ENCODE measurements at regions not wholly inside any gene's neighbourhood (a gene's known extent, or its start where the extent isn't known, plus 50 kb on each side); places are given as distances from the start of the nearest gene placed in this dataset.
"Not testable (repeated sequence)": the region's sequence is repeated elsewhere in the genome, so short reads cannot be mapped to it uniquely, and the experiment has no call there.

DNA sequence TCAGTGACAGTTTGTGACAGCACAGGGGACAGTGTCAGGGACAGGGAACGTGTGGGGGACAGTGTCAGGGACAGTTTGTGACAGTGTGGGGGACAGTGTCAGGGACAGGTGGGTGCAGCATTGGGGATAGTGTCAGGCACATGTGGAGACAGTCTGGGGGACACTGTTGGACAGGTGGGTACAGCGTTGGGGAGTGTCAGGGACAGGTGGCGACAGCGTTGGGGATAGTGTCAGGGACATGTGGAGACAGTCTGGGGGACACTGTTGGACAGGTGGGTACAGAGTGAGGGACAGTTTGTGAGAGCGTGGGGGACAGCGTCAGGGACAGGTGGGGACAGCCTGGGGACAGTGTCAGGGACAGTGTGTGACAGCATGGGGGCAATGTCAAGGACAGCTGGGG lies 140.0 kb downstream of the TMEM121 start:
- TF ChIP-seq, protein P1, sequence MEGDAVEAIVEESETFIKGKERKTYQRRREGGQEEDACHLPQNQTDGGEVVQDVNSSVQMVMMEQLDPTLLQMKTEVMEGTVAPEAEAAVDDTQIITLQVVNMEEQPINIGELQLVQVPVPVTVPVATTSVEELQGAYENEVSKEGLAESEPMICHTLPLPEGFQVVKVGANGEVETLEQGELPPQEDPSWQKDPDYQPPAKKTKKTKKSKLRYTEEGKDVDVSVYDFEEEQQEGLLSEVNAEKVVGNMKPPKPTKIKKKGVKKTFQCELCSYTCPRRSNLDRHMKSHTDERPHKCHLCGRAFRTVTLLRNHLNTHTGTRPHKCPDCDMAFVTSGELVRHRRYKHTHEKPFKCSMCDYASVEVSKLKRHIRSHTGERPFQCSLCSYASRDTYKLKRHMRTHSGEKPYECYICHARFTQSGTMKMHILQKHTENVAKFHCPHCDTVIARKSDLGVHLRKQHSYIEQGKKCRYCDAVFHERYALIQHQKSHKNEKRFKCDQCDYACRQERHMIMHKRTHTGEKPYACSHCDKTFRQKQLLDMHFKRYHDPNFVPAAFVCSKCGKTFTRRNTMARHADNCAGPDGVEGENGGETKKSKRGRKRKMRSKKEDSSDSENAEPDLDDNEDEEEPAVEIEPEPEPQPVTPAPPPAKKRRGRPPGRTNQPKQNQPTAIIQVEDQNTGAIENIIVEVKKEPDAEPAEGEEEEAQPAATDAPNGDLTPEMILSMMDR (IDR thresholded peaks at IDR 0.05; ENCODE audit: insufficient read depth, low read length) = no peak
- TF ChIP-seq GABPA (IDR thresholded peaks at IDR 0.05; ENCODE audit: low read depth) (no peak), POLR2AphosphoS5 (IDR thresholded peaks at IDR 0.05; ENCODE audit: low read depth) (no peak), SPI1 (IDR thresholded peaks at IDR 0.05; ENCODE audit: borderline replicate concordance, low read depth) (no peak)
- TF ChIP-seq, protein P2, sequence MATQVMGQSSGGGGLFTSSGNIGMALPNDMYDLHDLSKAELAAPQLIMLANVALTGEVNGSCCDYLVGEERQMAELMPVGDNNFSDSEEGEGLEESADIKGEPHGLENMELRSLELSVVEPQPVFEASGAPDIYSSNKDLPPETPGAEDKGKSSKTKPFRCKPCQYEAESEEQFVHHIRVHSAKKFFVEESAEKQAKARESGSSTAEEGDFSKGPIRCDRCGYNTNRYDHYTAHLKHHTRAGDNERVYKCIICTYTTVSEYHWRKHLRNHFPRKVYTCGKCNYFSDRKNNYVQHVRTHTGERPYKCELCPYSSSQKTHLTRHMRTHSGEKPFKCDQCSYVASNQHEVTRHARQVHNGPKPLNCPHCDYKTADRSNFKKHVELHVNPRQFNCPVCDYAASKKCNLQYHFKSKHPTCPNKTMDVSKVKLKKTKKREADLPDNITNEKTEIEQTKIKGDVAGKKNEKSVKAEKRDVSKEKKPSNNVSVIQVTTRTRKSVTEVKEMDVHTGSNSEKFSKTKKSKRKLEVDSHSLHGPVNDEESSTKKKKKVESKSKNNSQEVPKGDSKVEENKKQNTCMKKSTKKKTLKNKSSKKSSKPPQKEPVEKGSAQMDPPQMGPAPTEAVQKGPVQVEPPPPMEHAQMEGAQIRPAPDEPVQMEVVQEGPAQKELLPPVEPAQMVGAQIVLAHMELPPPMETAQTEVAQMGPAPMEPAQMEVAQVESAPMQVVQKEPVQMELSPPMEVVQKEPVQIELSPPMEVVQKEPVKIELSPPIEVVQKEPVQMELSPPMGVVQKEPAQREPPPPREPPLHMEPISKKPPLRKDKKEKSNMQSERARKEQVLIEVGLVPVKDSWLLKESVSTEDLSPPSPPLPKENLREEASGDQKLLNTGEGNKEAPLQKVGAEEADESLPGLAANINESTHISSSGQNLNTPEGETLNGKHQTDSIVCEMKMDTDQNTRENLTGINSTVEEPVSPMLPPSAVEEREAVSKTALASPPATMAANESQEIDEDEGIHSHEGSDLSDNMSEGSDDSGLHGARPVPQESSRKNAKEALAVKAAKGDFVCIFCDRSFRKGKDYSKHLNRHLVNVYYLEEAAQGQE (IDR thresholded peaks at IDR 0.05; ENCODE audit: insufficient replicate concordance, low read depth) = no peak
- Histone ChIP-seq H3K27ac (replicated peaks) (no peak overlapping the region), H3K4me3 (replicated peaks; ENCODE audit: insufficient read depth, low read length) (no peak overlapping the region), H3K27me3 (ENCODE audit: insufficient read depth, poor library complexity, severe bottlenecking) (no peaks in the 10 kb centered on the region)
- DNase-seq (ENCODE audit: low read depth in 1 of 2, low spot score in 1 of 2) = no peak

DNA sequence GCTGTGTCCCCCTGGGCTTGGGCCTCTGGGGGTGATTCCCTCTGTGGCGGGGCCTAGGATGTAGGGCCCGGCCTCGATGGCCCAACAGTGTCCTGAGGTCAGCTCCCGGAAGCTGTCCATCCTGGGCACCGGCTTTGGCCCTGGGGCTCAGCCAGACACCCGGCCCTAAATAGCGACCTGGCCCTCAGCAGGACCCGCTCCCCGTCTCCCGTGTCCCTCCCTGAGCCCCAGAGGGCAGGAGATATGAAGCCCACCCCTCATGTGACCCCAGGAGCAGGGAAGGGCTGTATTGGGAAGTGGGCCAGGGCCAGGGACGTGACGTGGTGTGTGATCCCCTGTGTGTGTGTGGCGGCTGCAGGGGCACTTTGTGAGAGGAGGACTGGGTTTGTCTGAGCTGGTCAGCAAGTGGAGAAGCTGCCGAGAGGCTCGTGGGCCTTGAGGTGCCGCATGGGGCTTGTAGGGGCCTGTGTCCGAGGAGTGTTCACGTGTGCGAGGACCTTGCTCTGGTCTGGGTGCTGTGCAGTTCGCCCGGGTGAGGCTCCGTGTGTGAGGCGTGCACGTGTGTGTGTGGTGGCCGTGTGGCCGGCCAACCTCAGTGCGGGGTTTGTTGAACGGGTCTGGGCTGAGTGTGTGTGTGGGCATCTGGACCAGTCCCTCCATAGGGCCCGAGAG lies 140.7 kb downstream of the TMEM121 start:
- H3K27me3 ChIP-seq (ENCODE audit: insufficient read depth, poor library complexity, severe bottlenecking); DNase-seq (ENCODE audit: low read depth in 1 of 2, low spot score in 1 of 2); H3K27ac ChIP-seq (replicated peaks); H3K4me3 ChIP-seq (replicated peaks; ENCODE audit: insufficient read depth, low read length): not testable (repeated sequence)

GRCh38 chr14:105667663-105668020 lies 141.3 kb downstream of the TMEM121 start:
- H3K27ac ChIP-seq (replicated peaks); H3K27me3 ChIP-seq (ENCODE audit: insufficient read depth, poor library complexity, severe bottlenecking); H3K4me3 ChIP-seq (replicated peaks; ENCODE audit: insufficient read depth, low read length); DNase-seq (ENCODE audit: low read depth in 1 of 2, low spot score in 1 of 2): not testable (repeated sequence)

GRCh38 chr14:105668021-105668420 lies 141.6 kb downstream of the TMEM121 start:
- not testable (repeated sequence) for H3K27ac ChIP-seq (replicated peaks); H3K4me3 ChIP-seq (replicated peaks; ENCODE audit: insufficient read depth, low read length); DNase-seq (ENCODE audit: low read depth in 1 of 2, low spot score in 1 of 2)

GRCh38 chr14:105668471-105669230 lies 142.3 kb downstream of the TMEM121 start:
- H3K27ac ChIP-seq (replicated peaks); H3K27me3 ChIP-seq (ENCODE audit: insufficient read depth, poor library complexity, severe bottlenecking); DNase-seq (ENCODE audit: low read depth in 1 of 2, low spot score in 1 of 2); H3K4me3 ChIP-seq (replicated peaks; ENCODE audit: insufficient read depth, low read length): not testable (repeated sequence)

More at GRCh38 chr14:105668021-105668420, 141.6 kb downstream of the TMEM121 start:
- not testable (repeated sequence) for H3K27me3 ChIP-seq (ENCODE audit: insufficient read depth, poor library complexity, severe bottlenecking)

DNA sequence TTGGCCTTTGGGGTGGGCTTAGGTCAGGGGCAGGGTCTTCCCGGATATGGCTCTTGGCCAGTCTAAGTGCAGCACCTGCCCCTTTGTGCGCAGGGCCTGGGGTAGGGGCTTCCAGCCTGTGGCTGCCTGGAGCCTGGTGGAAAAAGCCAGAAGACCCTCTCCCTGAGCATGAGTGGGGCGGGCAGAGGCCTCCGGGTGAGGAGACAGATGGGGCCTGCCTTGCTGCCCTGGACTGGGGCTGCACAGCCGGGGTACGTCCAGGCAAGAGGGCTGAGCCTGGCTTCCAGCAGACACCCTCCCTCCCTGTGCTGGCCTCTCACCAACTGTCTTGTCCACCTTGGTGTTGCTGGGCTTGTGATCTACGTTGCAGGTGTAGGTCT lies 142.8 kb downstream of the TMEM121 start:
- not testable (repeated sequence) for H3K27me3 ChIP-seq (ENCODE audit: insufficient read depth, poor library complexity, severe bottlenecking); DNase-seq (ENCODE audit: low read depth in 1 of 2, low spot score in 1 of 2); H3K27ac ChIP-seq (replicated peaks); H3K4me3 ChIP-seq (replicated peaks; ENCODE audit: insufficient read depth, low read length)

DNA sequence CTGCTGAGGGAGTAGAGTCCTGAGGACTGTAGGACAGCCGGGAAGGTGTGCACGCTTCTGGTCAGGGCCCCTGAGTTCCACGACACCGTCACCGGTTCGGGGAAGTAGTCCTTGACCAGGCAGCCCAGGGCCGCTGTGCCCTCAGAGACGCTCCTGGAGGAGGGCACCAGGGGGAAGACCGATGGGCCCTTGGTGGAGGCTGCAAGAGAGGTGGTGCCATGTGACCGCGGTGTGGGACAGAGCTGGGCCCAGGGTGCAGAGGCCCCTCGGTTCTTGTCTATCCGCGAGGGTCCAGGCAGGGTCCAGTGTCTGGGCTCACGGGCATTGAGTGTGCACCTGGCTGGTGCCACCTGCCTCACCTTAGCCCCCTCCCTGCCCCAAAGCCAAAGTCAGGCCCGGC lies 143.3 kb downstream of the TMEM121 start:
- H3K27me3 ChIP-seq (ENCODE audit: insufficient read depth, poor library complexity, severe bottlenecking); H3K27ac ChIP-seq (replicated peaks); H3K4me3 ChIP-seq (replicated peaks; ENCODE audit: insufficient read depth, low read length); DNase-seq (ENCODE audit: low read depth in 1 of 2, low spot score in 1 of 2): not testable (repeated sequence)

GRCh38 chr14:105672450-105673200 lies 146.2 kb downstream of the TMEM121 start:
- H3K4me3 ChIP-seq (replicated peaks; ENCODE audit: insufficient read depth, low read length); H3K27me3 ChIP-seq (ENCODE audit: insufficient read depth, poor library complexity, severe bottlenecking); H3K27ac ChIP-seq (replicated peaks); DNase-seq (ENCODE audit: low read depth in 1 of 2, low spot score in 1 of 2): not testable (repeated sequence)

DNA sequence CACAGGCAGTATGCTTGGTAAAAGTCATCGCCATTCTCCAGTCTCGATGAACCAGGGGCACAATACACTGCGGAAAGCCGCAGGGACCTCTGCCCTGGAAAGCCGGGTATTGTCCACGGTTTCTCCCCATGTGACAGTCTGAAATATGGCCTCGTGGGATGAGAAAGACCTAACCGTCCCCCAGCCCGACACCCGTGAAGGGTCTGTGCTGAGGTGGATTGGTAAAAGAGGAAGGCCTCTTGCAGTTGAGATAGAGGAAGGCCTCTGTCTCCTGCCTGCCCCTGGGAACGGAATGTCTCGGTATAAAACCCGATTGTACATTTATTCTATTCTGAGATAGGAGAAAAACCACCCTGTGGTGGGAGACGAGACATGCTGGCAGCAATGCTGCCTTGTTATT lies 149.1 kb downstream of the TMEM121 start:
- not testable (repeated sequence) for H3K4me3 ChIP-seq (replicated peaks; ENCODE audit: insufficient read depth, low read length); H3K27ac ChIP-seq (replicated peaks); H3K27me3 ChIP-seq (ENCODE audit: insufficient read depth, poor library complexity, severe bottlenecking); DNase-seq (ENCODE audit: low read depth in 1 of 2, low spot score in 1 of 2)

DNA sequence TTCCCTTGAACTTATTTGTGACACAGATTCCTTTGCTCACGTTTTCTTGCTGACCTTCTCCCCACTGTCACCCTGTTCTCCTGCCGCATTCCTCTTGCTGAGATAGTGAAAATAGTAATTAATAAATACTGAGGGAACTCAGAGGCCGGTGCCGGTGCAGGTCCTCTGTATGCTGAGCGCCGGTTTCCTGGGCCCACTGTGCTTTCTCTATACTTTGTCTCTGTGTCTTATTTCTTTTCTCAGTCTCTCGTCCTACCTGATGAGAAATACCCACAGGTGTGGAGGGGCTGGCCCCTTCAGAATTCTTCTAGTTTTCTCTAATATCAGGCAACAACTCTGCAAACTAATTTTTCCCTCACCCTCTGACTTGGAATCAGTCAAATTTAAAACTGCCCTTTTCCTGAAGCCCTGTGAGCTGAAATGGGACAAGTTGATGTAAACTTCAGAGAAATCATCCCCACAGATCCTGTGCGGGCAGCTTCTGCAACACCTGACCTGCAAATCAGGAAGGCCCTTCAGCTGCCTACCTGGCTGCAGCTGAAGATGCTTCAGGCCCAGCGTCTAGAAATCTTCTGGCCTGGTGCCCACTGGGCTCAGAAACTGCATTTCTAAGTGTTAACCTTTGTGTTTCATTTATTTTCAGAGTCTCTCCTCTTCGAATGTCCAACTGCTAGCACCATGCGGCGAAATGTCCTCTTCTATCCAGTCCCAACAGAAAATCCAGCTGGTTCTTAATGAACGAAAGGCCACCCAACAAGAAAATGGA lies 149.7 kb downstream of the TMEM121 start:
- not testable (repeated sequence) for H3K27ac ChIP-seq (replicated peaks); H3K4me3 ChIP-seq (replicated peaks; ENCODE audit: insufficient read depth, low read length); DNase-seq (ENCODE audit: low read depth in 1 of 2, low spot score in 1 of 2); H3K27me3 ChIP-seq (ENCODE audit: insufficient read depth, poor library complexity, severe bottlenecking)

DNA sequence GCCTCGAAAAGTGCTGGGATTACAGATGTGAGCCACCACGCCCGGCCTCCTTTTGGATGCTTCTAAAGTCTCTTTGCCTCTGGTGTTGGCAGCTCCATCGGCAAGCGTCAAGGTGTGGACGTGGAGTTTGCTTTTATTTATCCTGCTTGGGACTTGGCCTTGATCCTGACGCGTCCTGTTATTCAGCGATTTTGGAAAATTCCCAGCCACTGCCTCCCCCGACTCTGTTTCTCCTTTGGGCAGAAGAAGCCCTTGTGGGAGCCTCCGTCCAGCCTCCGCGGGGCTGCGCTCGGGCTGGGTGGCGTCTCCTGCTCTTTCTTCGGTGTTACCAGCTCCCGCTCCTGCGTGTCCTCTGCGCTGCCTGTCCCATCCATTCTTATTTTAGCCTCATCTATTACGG lies 151.7 kb downstream of the TMEM121 start:
- H3K4me3 ChIP-seq (replicated peaks; ENCODE audit: insufficient read depth, low read length); DNase-seq (ENCODE audit: low read depth in 1 of 2, low spot score in 1 of 2); H3K27ac ChIP-seq (replicated peaks); H3K27me3 ChIP-seq (ENCODE audit: insufficient read depth, poor library complexity, severe bottlenecking): not testable (repeated sequence)
